HepG2 (cell line): ENCODE measurements at regions not wholly inside any gene's neighbourhood (a gene's known extent, or its start where the extent isn't known, plus 50 kb on each side); places are given as distances from the start of the nearest gene placed in this dataset.

ENCODE experiments used
- ATAC-seq: fragments of 200-7000 bp; cut with Tn5 transposase; 3 replicates; pipeline ENCODE4 v1.9.1; 2020; ENCODE audit warnings: mild to moderate bottlenecking, moderate library complexity
- BruUV-seq: library from RNA; stranded (reverse); fragments of 400-500 nt; replicated peaks from 2 replicates; lab custom pipeline; 2021; lab: Mats Ljungman, UMichigan
- CTCF ChIA-PET: fragments of 300-600 bp; formaldehyde crosslinking; extraction: SDS; loops from one replicate; lab custom pipeline; 2021; ENCODE audit warnings: low total read pairs, inconsistent platforms, low intra/inter-chr PET ratio; lab: Yijun Ruan, JAX
- POLR2A ChIA-PET: fragments of 350-600 bp; sonication (Branson Sonifier 250); formaldehyde crosslinking; loops from one replicate; lab custom pipeline; 2020; ENCODE audit warnings: antibody characterized with exemption, inconsistent platforms; lab: Yijun Ruan, JAX
- DNase-seq: peaks from one replicate; pipeline ENCODE4 v3.0.0-alpha.2; 2015; ENCODE audit warnings: low spot score
- FAIRE-seq: peaks from 3 replicates; lab custom pipeline; 2011; peaks lifted over from hg19 to GRCh38; lab: Jason Lieb, UNC
- H2AFZ ChIP-seq: one replicate; pipeline ENCODE4 v1.6.1; 2011; ENCODE audit warnings: low read length, inconsistent platforms
- H3K27ac ChIP-seq: fragments of 300-600 bp; 3 replicates; pipeline ENCODE4 v1.8.0; 2011; ENCODE audit warnings: mixed run types, mild to moderate bottlenecking, mixed read lengths, low read length, inconsistent platforms; ENCODE audit not compliant: insufficient read depth; ENCODE audit errors: extremely low read length
- H3K27me3 ChIP-seq, 2 experiments: fragments of 200-600 bp in 1 of 2; 2 replicates in 1 of 2; 3 replicates in 1 of 2; pipeline versions ENCODE4 v1.6.0 to v1.8.0; 2011; ENCODE audit warnings: low read length in 2 of 2, mild to moderate bottlenecking in 2 of 2, moderate library complexity in 2 of 2, inconsistent platforms in 1 of 2; ENCODE audit not compliant: insufficient read depth in 2 of 2, control insufficient read depth in 1 of 2
- H3K36me3 ChIP-seq, 2 experiments: fragments of 200-600 bp in 1 of 2; replicated peaks in 1 of 2; 2 replicates in 1 of 2; 3 replicates in 1 of 2; pipeline versions ENCODE4 v1.5.1 to v1.8.0; 2011; ENCODE audit warnings: low read length in 2 of 2, inconsistent platforms in 1 of 2; ENCODE audit not compliant: insufficient read depth in 2 of 2, control insufficient read depth in 1 of 2
- H3K4me1 ChIP-seq: 2 replicates; pipeline ENCODE4 v1.5.1; 2012; ENCODE audit warnings: low read length, inconsistent platforms; ENCODE audit not compliant: insufficient read depth
- H3K4me2 ChIP-seq: 2 replicates; pipeline ENCODE4 v1.6.0; 2011; ENCODE audit warnings: low read depth, low read length, inconsistent platforms
- H3K4me3 ChIP-seq, 3 experiments: fragments of 200-600 bp in 1 of 3; sonication (generic), shearing (Covaris generic) in 1 of 3; replicated peaks in 1 of 3; 2 replicates each; pipeline ENCODE4 v1.5.1; 2011 to 2016; ENCODE audit warnings: low read length in 3 of 3, inconsistent platforms in 2 of 3, low read depth in 2 of 3, mild to moderate bottlenecking in 2 of 3, control low read depth in 1 of 3, mixed read lengths in 1 of 3; ENCODE audit not compliant: insufficient read depth in 1 of 3
- H3K79me2 ChIP-seq: one replicate; pipeline ENCODE4 v1.6.1; 2011; ENCODE audit warnings: low read length, inconsistent platforms; ENCODE audit not compliant: insufficient read depth
- H3K9ac ChIP-seq: 2 replicates; pipeline ENCODE4 v1.6.0; 2011; ENCODE audit warnings: mild to moderate bottlenecking, low read depth, low read length, inconsistent platforms; ENCODE audit not compliant: insufficient read depth
- H3K9me3 ChIP-seq: 2 replicates; pipeline ENCODE4 v1.5.1; 2012; ENCODE audit warnings: mild to moderate bottlenecking, low read length
- H4K20me1 ChIP-seq: 2 replicates; pipeline ENCODE4 v1.6.0; 2011; ENCODE audit warnings: inconsistent platforms, mild to moderate bottlenecking, low read length, moderate library complexity; ENCODE audit not compliant: insufficient read depth
- GPN1 ChIP-seq: sonication (generic); formaldehyde crosslinking; IDR thresholded peaks from 2 replicates; pipeline ENCODE4 v1.5.1; 2020; ENCODE audit warnings: missing genetic modification reagents, borderline replicate concordance
- JUN ChIP-seq: sonication (generic); formaldehyde crosslinking; IDR thresholded peaks from 2 replicates; pipeline ENCODE4 v1.4.0; 2020; ENCODE audit warnings: mild to moderate bottlenecking, missing genetic modification reagents
- SAFB2 ChIP-seq: sonication (generic); formaldehyde crosslinking; IDR thresholded peaks from 2 replicates; pipeline ENCODE4 v1.5.1; 2020; ENCODE audit warnings: missing genetic modification reagents, low read depth, mild to moderate bottlenecking, borderline replicate concordance
- SKI ChIP-seq: fragments of 450-650 bp; IDR thresholded peaks from one replicate; pipeline ENCODE4 v1.6.1; 2018; ENCODE audit warnings: mild to moderate bottlenecking; ENCODE audit not compliant: partially characterized antibody
- ZKSCAN1 ChIP-seq: fragments of 150-350 bp; IDR thresholded peaks from 2 replicates; pipeline ENCODE4 v1.6.1; 2014; ENCODE audit warnings: low read length
- WGBS: methylation state at CpG from one replicate; pipeline ENCODE4 v1.1.6; 2017; ENCODE audit warnings: low lambda C conversion rate; 5-methylcytosine and 5-hydroxymethylcytosine counted together
- in situ Hi-C: cut with HindIII; loops from 2 replicates; pipeline ENCODE4 v1.10.0; 2017; ENCODE audit warnings: low pct_unique_long_range_greater_than_20kb; ENCODE audit not compliant: extremely low pct_ligation_motif_present
- intact Hi-C: fragments of 100-400 bp; cut with micrococcal nuclease; formaldehyde crosslinking; loops from one replicate; pipeline ENCODE4 v1.10.0; 2022; ENCODE audit not compliant: unreplicated experiment
- TF ChIP-seq, protein P1 (sequence below): sonication (generic); formaldehyde crosslinking; IDR thresholded peaks from 2 replicates; pipeline ENCODE4 v1.8.0; 2022; ENCODE audit warnings: mild to moderate bottlenecking, missing genetic modification reagents
- TF ChIP-seq, protein P2 (sequence below): sonication (generic); formaldehyde crosslinking; IDR thresholded peaks from 2 replicates; pipeline ENCODE4 v1.4.0; 2020; ENCODE audit warnings: missing genetic modification reagents, borderline replicate concordance
- TF ChIP-seq, protein P3 (sequence below): IDR thresholded peaks from 2 replicates; pipeline ENCODE4 v1.6.1; 2016; ENCODE audit warnings: control low read depth
- TF ChIP-seq, protein P4 (sequence below): sonication (generic); formaldehyde crosslinking; IDR thresholded peaks from 2 replicates; pipeline ENCODE4 v1.4.0; 2020; ENCODE audit warnings: missing genetic modification reagents

DNA sequence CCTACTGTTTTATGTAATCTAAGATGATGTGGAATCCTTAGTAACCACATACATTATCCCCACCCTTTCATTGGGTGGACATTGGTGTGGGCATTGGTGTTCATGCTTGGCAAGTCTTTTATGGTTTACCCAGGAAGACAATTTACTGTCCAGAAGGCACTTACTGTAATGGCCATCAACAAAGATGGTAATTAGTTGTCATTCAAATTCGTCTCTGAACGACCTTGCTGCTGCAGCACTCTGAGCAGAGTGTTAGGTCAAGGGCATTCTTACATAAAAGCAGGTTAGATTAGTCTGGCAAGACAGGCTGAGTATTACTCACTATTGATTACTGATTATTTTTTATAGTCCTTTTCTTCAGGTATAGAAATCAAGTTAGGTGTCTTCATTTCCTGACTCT is 447.9 kb downstream of the XIRP2 start:
- Histone ChIP-seq H3K27ac (no peak overlapping the region), H4K20me1 (no peaks in the 10 kb centered on the region), H3K4me3 (no peak overlapping the region), H3K79me2 (no peaks in the 10 kb centered on the region), H3K9me3 (no peaks in the 10 kb centered on the region), H3K4me2 (no peak overlapping the region), H3K4me1 (no peaks in the 10 kb centered on the region), H3K36me3 (no peaks in the 10 kb centered on the region), H3K9ac (no peak overlapping the region), H3K27me3 (no peaks in the 10 kb centered on the region), H2AFZ (no peak overlapping the region)
- CTCF ChIA-PET: no interaction called here
- POLR2A ChIA-PET: no interaction called here
- intact Hi-C loops (no loop called here), in situ Hi-C loops (no loop called here)
- BruUV-seq: no TSS peak
- whole genome bisulfite sequencing: 0% methylated on average over 2 of the region's 2 CpGs
- TF ChIP-seq ZKSCAN1 (no peak), SKI (no peak), GPN1 (no peak), JUN (no peak), SAFB2 (CRISPR knock-in tag) (no peak)
- TF ChIP-seq, protein P1, sequence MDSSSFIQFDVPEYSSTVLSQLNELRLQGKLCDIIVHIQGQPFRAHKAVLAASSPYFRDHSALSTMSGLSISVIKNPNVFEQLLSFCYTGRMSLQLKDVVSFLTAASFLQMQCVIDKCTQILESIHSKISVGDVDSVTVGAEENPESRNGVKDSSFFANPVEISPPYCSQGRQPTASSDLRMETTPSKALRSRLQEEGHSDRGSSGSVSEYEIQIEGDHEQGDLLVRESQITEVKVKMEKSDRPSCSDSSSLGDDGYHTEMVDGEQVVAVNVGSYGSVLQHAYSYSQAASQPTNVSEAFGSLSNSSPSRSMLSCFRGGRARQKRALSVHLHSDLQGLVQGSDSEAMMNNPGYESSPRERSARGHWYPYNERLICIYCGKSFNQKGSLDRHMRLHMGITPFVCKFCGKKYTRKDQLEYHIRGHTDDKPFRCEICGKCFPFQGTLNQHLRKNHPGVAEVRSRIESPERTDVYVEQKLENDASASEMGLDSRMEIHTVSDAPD (CRISPR knock-in tag): no peak
- TF ChIP-seq, protein P2, sequence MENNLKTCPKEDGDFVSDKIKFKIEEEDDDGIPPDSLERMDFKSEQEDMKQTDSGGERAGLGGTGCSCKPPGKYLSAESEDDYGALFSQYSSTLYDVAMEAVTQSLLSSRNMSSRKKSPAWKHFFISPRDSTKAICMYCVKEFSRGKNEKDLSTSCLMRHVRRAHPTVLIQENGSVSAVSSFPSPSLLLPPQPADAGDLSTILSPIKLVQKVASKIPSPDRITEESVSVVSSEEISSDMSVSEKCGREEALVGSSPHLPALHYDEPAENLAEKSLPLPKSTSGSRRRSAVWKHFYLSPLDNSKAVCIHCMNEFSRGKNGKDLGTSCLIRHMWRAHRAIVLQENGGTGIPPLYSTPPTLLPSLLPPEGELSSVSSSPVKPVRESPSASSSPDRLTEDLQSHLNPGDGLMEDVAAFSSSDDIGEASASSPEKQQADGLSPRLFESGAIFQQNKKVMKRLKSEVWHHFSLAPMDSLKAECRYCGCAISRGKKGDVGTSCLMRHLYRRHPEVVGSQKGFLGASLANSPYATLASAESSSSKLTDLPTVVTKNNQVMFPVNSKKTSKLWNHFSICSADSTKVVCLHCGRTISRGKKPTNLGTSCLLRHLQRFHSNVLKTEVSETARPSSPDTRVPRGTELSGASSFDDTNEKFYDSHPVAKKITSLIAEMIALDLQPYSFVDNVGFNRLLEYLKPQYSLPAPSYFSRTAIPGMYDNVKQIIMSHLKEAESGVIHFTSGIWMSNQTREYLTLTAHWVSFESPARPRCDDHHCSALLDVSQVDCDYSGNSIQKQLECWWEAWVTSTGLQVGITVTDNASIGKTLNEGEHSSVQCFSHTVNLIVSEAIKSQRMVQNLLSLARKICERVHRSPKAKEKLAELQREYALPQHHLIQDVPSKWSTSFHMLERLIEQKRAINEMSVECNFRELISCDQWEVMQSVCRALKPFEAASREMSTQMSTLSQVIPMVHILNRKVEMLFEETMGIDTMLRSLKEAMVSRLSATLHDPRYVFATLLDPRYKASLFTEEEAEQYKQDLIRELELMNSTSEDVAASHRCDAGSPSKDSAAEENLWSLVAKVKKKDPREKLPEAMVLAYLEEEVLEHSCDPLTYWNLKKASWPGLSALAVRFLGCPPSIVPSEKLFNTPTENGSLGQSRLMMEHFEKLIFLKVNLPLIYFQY: no peak
- TF ChIP-seq, protein P3, sequence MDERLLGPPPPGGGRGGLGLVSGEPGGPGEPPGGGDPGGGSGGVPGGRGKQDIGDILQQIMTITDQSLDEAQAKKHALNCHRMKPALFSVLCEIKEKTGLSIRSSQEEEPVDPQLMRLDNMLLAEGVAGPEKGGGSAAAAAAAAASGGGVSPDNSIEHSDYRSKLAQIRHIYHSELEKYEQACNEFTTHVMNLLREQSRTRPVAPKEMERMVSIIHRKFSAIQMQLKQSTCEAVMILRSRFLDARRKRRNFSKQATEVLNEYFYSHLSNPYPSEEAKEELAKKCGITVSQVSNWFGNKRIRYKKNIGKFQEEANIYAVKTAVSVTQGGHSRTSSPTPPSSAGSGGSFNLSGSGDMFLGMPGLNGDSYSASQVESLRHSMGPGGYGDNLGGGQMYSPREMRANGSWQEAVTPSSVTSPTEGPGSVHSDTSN (CRISPR knock-in tag): no peak
- TF ChIP-seq, protein P4, sequence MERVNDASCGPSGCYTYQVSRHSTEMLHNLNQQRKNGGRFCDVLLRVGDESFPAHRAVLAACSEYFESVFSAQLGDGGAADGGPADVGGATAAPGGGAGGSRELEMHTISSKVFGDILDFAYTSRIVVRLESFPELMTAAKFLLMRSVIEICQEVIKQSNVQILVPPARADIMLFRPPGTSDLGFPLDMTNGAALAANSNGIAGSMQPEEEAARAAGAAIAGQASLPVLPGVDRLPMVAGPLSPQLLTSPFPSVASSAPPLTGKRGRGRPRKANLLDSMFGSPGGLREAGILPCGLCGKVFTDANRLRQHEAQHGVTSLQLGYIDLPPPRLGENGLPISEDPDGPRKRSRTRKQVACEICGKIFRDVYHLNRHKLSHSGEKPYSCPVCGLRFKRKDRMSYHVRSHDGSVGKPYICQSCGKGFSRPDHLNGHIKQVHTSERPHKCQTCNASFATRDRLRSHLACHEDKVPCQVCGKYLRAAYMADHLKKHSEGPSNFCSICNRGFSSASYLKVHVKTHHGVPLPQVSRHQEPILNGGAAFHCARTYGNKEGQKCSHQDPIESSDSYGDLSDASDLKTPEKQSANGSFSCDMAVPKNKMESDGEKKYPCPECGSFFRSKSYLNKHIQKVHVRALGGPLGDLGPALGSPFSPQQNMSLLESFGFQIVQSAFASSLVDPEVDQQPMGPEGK (CRISPR knock-in tag): no peak
- DNase-seq (no peak), FAIRE-seq (no peak), ATAC-seq (no peak)
